HFF-Myc (cell line): ENCODE measurements at regions not wholly inside any gene's neighbourhood (a gene's known extent, or its start where the extent isn't known, plus 50 kb on each side); places are given as distances from the start of the nearest gene placed in this dataset.

Experiments
- DNase-seq: peaks from one replicate; pipeline ENCODE4 v3.0.0-alpha.2; 2011; ENCODE audit warnings: low read depth; ENCODE audit errors: extremely low read depth
- H3K4me3 ChIP-seq: replicated peaks from 2 replicates; pipeline ENCODE4 v1.5.1; 2011; ENCODE audit warnings: low read depth, mild to moderate bottlenecking, control low read depth, low read length
- CTCF ChIP-seq: IDR thresholded peaks from 2 replicates; pipeline ENCODE4 v1.5.1; 2012; ENCODE audit warnings: mild to moderate bottlenecking, low read depth, low read length, control low read depth; ENCODE audit errors: missing control alignments

GRCh38 chr2:41488888-41489287 lies 558.9 kb upstream of the PKDCC start:
- no peak for DNase-seq
- TF ChIP-seq CTCF: no peak
- no peak overlapping the region for H3K4me3 ChIP-seq

GRCh38 chr2:41489638-41490037 lies 558.2 kb upstream of the PKDCC start:
- DNase-seq: no peak
- no peak overlapping the region for H3K4me3 ChIP-seq
- no peak for TF ChIP-seq CTCF

GRCh38 chr2:41495050-41495449 lies 552.8 kb upstream of the PKDCC start:
- no peak overlapping the region for H3K4me3 ChIP-seq
- TF ChIP-seq CTCF: no peak
- DNase-seq: no peak

- TF ChIP-seq CTCF: peak; percentile 42
- H3K4me3 ChIP-seq: no peak overlapping the region
- DNase-seq: no peak
Observed at GRCh38 chr2:41496908-41497307, 550.9 kb upstream of the PKDCC start.

- no peak overlapping the region for H3K4me3 ChIP-seq
- DNase-seq: no peak
- no peak for TF ChIP-seq CTCF
Observed at GRCh38 chr2:41498781-41499180, 549.0 kb upstream of the PKDCC start.

GRCh38 chr2:41500895-41501294 lies 546.9 kb upstream of the PKDCC start:
- TF ChIP-seq CTCF: no peak
- no peak overlapping the region for H3K4me3 ChIP-seq
- DNase-seq: no peak

- no peak overlapping the region for H3K4me3 ChIP-seq
- no peak for TF ChIP-seq CTCF
- DNase-seq: no peak
Observed at GRCh38 chr2:41502752-41503151, 545.1 kb upstream of the PKDCC start.
